ENCODE measurements at regions not wholly inside any gene's neighbourhood (a gene's known extent, or its start where the extent isn't known, plus 50 kb on each side); places are given as distances from the start of the nearest gene placed in this dataset.
"Not testable (repeated sequence)": the region's sequence is repeated elsewhere in the genome, so short reads cannot be mapped to it uniquely, and the experiment has no call there.

DNA sequence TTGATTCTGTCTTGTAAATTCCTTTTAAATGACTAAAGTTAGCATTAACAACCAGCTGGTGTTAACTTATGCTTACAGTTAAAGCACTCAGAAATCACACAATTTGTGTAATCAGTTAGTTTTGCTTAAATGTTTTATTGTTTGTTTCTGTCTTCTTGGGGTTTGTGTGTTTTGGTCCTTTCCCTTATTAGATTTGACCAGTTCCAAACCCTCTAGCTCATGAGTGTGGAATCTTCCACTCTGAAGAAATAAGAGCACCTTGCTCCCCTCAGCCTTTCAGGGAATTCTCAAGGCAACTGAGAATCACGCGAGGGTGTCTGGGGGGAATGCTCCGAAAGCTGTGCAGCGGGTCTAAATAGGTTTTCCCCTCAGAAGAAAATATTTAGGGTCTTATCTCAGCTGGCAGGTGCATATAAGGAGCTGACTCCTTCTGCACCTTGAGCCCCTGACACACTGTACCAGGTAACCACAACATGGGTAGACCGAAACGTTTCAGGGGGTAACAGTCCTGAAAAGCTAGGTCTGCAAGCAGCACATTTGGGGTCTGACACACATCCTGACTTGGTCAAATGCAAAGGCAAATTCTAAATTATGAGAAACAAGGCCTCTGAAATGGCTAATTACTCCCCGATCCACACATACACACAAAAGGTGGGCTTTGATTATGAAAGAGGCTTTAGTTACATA lies 188.1 kb upstream of the ETV3 start:
- DNase-seq (ENCODE audit: low read depth, low spot score) = no peak

DNA sequence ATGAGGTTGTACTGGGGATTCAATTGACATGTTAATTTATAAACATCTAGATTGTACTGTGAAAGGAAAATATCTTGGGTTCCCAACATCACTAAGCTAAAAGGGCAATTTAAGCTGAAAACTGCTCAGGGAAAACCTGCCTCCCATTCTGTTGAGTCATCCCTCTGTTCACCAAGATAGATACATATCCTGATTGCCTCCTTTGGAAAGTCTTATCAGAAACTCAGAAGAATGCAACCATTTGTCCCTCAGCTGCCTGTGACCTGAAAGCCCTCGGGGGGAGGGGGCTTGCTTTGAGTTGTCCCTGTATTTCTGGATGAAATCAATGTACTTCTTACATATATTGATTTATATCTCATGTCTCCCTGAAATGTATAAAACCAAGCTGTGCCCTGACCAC lies 187.0 kb upstream of the ETV3 start:
- no peak for DNase-seq (ENCODE audit: low read depth, low spot score)

DNA sequence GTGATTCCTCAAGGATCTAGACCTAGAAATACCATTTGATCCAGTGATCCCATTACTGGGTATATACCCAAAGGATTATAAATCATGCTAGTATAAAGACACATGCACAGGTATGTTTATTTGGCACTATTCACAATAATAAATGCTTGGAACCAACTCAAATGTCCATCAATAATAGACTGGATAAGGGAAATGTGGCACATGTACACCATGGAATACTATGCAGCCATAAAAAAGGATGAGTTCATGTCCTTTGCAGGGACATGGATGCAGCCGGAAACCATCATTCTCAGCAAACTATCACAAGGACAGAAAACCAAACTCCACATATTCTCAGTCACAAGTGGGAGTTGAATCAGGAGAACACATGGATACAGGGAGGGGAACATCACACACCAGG lies 183.8 kb upstream of the ETV3 start:
- DNase-seq (ENCODE audit: low read depth, low spot score) = not testable (repeated sequence)

DNA sequence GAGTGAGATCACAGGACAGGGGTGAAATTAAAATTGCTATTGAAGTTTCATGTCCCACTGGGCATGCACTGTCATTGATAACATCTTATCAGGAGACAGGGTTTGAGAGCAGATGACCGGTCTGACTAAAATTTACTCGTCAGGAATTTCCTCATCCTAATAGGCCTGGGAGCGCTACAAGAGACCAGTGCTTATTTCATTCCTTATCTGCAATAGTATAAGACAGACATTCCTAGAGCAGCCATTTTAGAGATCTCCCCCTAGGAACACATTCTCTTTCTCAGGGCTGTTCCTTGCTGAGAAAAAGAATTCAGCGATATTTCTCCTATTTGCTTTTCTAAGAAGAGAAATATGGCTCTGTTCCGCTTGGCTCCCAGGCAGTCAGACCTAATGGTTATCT lies 181.4 kb upstream of the ETV3 start:
- no peak for DNase-seq (ENCODE audit: low read depth, low spot score)

DNA sequence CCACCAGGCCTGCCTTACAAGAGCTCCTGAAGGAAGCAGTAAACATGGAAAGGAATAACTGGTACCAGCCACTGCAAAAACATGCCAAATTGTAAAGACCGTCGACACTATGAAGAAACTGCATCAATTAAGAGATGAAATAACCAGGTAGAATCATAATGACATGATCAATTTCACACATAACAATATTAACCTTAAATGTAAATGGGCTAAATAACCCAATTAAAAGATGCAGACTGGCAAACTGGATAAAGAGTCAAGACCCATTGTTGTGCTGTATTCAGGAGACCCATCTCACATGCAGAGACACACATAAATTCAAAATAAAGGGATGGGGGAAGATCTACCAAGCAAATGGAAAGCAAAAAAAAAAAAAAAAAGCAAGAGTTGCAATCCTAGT lies 179.0 kb upstream of the ETV3 start:
- not testable (repeated sequence) for DNase-seq (ENCODE audit: low read depth, low spot score)

DNA sequence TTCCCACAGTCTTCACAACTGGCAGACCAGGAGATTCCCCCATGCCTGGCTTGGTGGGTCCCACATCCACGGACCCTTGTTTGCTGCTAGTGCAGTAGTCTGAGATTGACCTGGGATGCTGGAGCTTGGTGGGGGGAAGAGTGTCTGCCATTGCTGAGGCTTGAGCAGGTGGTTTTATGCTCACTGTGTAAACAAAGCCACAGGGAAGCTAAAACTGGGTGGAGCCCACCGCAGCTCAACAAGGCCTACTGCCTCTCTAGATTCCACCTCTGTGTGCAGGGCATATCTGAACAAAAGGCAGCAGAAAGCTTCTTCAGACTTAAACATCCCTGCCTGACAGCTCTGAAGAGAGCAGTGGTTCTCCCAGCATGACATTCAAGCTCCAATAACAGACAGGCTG lies 177.3 kb upstream of the ETV3 start:
- DNase-seq (ENCODE audit: low read depth, low spot score) = no peak

DNA sequence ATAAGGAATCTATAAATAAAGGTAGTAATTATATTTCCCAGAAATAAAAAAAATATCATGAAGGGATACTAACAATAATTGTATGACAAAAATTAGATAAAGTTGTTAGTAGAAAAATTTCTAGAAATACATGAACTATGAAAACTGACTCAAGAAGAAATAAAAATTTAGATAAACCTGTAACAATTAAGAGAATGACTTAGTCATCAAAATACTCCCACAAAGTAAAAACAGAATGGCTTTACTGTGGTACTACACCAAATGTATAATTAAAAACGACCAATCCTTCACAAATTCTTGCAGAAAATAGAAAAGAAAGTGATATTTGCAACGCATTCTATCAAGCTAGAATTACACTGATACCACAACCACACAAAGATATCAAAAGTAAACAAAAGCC lies 176.2 kb upstream of the ETV3 start:
- DNase-seq (ENCODE audit: low read depth, low spot score) = no peak

DNA sequence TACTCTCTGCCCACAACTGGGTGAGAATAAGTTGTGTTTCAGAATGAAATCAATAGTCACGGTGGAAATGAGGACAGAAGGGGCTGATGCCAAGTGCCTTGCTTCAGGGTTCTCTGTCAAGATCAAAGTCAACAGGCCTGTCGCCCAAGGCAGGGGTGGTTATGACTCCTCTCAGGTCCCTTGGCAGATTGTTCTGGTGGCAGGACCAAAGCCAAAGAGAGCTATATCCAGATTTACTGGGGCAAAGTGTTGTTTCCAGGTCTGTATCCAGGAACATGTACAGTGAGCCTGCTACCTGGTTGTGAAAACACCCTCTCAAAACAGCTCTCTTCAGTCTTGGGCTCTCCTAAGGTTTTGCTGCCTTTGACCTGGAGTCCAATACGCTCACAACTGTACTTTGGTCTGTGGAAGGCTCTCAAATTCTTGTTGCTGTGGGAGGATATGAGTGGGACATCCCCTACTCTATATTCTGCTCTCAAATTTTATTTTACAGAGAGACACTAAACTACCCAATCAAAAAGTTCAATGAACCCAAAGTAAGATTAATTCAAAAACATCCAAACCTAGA lies 175.1 kb upstream of the ETV3 start:
- DNase-seq (ENCODE audit: low read depth, low spot score) = no peak

DNA sequence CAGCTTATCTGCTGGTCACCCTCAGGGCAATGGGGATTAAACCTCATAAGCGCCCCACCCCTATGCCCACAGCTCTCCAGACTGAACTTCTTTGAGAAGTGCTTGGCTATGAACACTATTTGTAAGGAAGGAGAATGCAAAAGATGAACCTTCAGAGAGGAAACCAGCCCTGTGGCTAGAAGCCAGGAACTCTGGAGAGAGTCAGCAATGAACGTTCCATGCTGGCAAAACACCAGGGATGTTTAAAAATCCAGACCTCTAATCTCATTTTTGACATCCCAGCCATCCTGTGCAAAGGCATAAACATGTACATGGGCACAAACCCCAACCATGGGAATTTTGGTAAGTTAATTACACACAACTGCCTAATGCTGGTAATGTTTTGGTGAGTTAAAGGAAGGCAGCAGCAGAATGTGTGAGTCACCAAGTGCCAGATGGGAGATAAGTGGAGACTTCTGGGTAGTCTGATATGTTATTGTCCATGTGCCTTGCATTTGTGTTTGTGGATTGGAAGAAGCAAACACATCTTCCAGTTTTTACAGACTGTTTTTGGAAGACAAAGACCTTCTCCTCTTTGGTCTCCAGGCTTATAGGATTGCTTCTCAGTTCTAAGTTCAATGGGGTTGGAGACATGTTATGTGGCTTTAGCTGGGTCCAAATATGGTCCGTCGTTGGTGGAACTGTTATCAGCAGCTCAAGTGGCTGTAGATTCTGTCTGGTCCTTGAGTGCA lies 174.1 kb upstream of the ETV3 start:
- DNase-seq (ENCODE audit: low read depth, low spot score) = no peak

DNA sequence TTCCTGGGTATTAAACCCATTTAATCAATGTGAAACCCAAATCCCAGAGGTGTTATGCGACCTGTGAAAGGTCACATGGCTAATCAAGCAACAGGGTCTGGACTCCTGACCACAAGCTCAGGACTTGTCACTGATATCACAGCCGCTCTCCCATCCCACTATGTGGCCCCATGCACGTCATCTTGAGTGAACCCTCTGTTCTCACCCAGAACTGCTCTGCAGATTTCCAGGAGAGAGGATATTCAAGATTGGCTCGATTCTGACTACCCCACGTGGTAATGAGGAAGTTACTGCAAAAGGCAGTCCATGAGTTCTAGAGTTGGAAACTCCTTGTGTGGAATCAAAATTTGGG lies 173.5 kb upstream of the ETV3 start:
- DNase-seq (ENCODE audit: low read depth, low spot score) = no peak

DNA sequence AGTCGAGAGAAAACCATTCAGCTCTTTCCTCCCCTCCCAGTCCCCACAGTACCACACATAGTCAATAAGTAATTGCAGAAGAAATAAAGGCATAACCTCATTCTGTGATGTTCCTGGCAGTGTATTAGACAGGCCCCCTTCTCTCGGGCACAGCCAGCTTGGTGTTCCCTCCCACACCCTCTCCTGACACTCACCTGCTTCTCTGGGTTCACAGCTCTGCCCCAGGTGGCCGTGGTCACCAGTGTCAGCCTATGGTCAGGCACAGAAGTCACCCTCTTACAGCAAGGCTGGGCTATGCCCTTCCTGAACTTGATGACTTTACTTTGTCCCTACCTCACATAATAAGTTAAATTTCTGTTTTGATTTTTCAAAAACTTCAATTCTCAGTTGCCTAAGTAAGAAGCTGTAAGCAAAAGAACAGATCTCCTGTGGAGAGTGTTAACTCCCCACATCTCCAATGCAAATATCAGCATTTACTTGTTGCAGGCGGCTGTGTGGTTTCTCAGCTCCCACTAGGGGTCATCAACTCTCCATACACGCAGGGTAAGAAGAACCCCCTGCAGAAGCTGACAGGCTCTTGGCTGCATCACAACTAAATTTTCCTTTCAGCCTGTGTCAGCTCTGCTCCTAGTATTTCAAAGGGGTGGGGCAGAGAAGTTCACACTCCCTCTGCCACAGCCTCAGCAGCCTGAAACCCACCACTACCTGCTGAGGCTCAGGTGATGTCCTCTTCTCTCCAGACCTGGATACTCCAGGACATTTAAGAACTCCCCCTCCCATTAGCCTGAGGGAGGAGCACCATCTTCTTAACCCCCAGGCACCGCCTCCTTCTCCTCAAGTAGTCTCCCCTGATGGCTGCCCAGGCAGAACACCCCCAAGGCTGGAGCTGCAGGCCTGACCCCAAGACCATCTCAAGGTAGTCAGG lies 172.9 kb upstream of the ETV3 start:
- peak; percentile 73 for DNase-seq (ENCODE audit: low read depth, low spot score)

DNA sequence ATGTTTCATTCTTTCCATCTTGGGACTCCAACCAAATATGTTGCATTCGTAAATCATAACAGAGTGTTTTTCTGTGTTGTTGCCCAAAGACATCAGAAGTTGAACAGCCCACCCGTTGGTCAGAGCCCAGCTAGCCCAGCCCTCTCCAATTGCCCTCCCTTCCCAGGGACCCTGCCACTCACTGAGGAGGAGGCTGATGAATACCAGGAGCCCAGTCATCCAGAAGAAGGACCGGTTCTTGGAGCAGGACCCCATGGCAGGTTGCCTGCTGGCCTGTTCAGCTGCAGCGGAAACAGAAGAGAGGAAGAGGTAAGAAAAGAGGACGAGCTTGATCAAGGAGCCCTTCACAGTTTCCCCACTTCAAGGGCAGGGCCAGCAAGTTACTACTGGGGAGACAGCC lies 172.2 kb upstream of the ETV3 start:
- DNase-seq (ENCODE audit: low read depth, low spot score) = no peak

DNA sequence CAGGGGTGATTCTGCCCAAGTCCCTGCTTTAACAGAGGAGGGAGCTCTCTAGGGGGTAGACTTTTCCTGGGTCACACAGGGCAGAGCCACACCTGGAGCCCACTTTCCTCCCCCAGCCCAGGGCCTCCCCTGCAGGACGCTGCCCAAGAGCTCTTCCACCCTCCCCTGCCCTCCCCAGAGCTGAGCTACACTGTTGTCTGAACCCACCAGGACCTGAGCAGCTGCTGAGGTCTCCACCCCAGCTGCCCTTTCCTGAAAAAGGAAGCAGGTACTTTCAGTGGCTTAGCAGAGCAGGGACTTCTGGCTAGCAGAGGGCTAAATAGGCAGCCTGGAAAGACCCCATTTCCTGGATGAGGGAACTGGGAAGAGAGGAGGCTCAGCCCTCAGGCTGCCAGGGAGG lies 169.3 kb upstream of the ETV3 start:
- no peak for DNase-seq (ENCODE audit: low read depth, low spot score)

DNA sequence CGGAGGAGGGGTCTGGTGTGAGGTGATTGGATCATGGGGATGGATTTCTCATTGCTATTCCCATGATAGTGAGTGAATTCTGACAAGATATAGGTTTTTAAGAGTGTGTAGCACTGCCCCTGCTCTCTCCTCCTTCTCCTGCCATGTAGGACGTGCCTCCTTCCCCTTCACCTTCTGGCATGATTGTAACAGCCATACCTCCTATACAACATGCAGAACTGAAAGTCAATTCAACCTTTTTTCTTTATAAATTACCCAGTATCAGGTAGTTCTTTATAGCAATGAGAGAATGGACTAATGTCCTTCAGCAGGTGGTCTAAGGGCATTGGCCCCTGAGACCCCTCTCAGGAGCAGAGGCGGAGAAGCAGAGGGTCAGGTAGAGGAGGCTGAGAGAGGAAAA lies 168.7 kb upstream of the ETV3 start:
- no peak for DNase-seq (ENCODE audit: low read depth, low spot score)

DNA sequence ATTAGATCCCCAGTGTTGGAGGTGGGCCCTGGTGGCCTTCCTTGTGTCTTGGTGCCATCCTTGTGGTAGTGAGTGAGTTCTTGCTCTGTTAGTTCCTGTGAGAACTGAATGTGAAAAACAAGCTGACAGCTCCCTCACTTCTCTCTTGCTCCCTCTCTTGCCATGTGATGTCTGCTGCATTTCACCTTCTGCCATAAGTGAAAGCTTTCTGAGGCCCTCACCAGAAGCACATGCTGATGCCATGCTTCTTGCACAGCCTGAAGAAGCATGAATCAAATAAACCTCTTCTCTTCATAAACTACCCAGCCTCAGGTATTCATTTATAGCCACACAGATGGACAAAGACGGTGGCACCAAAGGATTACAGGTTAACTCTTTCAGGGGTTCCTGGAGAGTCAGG lies 166.1 kb upstream of the ETV3 start:
- no peak for DNase-seq (ENCODE audit: low read depth, low spot score)

DNA sequence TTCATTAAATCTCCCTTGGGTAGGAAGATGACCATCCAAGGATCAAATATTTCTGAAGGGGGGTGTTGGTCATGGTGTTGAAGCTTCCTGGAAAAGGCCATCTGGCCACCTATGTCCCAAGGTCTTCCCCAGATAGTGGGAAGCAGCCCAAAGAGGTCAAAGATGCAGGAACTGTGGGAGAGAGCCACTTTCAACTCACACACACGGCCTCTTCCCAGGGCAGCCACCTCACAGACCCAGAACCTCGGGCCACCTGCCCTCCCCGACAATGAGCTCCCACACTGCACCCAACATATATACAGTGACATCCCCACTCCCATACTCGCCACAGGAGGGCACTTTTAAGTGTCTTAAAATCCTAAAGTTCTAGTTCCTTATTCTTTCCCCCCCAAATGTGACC lies 164.5 kb upstream of the ETV3 start:
- DNase-seq (ENCODE audit: low read depth, low spot score) = no peak

DNA sequence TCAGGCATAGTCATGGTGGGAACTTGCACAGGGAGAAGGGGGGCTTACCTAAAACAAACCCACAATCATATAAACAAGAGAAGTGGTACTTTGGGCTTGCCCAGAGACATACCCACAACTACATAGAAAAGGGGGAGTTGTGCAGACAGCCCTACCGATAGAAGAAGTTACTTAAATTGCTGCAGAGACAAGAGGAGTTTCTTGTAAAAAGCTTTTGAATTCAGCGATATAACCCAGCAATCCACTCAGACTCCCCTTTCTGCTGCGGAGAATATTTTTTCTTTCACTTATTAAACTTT lies 164.0 kb upstream of the ETV3 start:
- no peak for DNase-seq (ENCODE audit: low read depth, low spot score)

DNA sequence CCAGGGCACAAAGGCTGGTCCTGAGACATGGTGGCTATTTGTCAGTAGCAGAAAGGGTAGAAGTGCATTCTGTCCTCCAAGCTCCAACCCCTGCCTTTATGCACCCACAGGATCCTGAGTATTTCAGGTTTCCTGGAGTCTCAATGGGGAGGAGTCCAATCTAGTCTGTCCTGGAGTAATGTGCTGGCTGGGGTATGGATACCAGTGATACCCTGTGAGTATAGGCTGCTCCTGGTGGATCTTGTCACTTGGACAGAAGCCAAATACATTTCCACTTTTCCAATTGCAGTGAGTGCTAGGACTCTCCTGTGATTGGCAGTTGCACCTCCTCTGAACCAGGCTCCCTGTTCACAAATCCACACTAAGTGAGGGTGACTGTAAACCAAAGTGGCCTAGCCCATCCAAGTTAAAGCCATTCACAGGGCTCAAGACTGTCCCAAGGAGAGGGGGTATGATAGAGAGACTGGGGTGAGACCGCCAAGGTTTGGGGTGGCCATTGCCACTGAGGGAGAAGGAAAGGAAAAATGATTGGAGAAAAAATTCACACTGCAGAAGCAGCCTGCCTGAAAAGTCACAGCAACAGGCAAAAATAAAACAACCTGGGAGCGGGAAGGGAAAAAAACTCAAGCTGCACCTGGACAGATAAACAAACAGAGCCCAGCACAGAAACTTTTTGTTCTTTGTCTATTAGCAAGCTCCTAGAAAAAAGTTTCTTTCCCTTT lies 163.4 kb upstream of the ETV3 start:
- no peak for DNase-seq (ENCODE audit: low read depth, low spot score)

DNA sequence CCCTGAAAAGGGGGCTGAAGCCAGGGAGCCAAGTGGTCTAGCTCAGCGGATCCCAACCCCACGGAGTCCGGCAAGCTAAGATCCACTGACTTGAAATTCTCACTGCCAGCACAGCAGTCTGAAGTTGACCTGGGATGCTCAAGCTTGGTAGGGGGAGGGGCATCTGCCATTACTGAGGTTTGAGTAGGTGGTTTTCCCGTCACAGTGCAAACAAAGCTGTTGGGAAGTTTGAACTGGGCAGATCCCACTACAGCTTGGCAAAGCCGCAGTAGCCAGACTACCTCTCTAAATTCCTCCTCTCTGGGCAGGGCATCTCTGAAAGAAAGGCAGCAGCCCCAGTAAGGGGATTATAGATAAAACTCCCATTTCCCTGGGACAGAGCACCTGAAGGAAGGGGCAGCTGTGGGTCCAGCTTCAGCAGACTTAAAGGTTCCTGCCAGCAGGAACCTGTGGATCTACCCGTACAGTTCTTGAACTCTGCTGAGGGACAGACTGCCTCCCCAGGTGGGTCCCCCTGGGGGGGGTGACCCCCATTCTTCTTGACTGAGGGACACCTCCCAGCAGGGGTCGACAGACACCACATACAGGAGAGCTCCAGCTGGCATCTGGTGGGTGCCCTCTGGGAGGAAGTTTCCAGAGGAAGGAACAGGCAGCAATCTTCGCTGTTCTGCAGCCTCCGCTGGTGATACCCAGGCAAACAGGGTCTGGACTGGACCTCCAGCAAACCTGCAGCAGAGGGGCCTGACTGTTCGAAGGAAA lies 156.4 kb upstream of the ETV3 start:
- DNase-seq (ENCODE audit: low read depth, low spot score) = not testable (repeated sequence)

DNA sequence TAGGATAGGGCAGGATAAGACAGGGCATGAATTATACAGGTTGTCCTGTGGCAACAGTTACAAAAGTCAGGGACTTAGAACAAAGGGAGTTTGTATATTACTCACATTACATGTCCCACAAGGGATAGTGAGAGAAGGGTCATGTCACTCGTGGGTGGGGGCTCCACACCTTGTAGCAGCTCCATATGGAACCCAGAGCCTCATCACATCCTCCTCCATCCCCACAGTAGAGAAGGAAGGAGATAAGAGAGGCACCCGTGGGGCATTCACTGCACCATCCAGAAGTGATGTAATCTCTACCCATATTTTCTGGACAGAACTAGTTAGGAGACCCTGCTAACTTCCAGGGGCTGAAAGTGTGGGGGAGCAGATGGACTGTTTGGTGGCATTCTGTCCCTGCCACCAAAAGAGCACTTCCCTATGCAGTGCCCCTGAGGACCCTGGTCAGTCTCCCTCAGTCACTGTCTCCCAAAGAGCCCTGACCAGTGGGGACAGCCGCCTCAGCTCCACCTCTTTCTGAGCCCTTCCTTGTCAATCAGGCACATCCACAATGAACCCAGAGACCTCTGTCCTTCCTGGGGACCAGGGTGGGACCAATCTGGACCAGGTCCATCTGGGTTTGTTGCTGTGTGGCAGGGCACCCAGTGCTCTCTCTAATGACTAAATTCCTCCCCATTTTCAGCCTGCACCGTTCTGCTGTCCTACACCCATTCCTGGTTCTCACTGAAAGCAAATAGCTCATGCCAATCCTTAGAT lies 154.8 kb upstream of the ETV3 start:
- no peak for DNase-seq (ENCODE audit: low read depth, low spot score)
